GM12865 (cell line): ENCODE measurements at regions not wholly inside any gene's neighbourhood (a gene's known extent, or its start where the extent isn't known, plus 50 kb on each side); places are given as distances from the start of the nearest gene placed in this dataset.

Experiments
- DNase-seq: peaks from one replicate; pipeline ENCODE4 v3.0.0; 2010; ENCODE audit warnings: low read depth
- H3K4me3 ChIP-seq: 2 replicates; pipeline ENCODE4 v1.5.1; 2011; ENCODE audit warnings: mild to moderate bottlenecking, low read depth, low read length, control low read depth
- TF ChIP-seq, protein P1 (sequence below): IDR thresholded peaks from 2 replicates; pipeline ENCODE4 v1.5.1; 2011; ENCODE audit warnings: low read length, control low read depth, low read depth, inconsistent platforms; ENCODE audit not compliant: insufficient read depth; ENCODE audit errors: missing control alignments

GRCh38 chr2:60371219-60371618 lies 182.2 kb downstream of the BCL11A start:
- DNase-seq = no peak
- no peak overlapping the region for H3K4me3 ChIP-seq
- TF ChIP-seq, protein P1, sequence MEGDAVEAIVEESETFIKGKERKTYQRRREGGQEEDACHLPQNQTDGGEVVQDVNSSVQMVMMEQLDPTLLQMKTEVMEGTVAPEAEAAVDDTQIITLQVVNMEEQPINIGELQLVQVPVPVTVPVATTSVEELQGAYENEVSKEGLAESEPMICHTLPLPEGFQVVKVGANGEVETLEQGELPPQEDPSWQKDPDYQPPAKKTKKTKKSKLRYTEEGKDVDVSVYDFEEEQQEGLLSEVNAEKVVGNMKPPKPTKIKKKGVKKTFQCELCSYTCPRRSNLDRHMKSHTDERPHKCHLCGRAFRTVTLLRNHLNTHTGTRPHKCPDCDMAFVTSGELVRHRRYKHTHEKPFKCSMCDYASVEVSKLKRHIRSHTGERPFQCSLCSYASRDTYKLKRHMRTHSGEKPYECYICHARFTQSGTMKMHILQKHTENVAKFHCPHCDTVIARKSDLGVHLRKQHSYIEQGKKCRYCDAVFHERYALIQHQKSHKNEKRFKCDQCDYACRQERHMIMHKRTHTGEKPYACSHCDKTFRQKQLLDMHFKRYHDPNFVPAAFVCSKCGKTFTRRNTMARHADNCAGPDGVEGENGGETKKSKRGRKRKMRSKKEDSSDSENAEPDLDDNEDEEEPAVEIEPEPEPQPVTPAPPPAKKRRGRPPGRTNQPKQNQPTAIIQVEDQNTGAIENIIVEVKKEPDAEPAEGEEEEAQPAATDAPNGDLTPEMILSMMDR = no peak

GRCh38 chr2:60370814-60371213 lies 182.6 kb downstream of the BCL11A start:
- no peak overlapping the region for H3K4me3 ChIP-seq
- TF ChIP-seq, protein P1 = no peak
- DNase-seq = no peak

GRCh38 chr2:60368456-60368855 lies 185.0 kb downstream of the BCL11A start:
- TF ChIP-seq, protein P1 = no peak
- H3K4me3 ChIP-seq = no peak overlapping the region
- no peak for DNase-seq

DNA sequence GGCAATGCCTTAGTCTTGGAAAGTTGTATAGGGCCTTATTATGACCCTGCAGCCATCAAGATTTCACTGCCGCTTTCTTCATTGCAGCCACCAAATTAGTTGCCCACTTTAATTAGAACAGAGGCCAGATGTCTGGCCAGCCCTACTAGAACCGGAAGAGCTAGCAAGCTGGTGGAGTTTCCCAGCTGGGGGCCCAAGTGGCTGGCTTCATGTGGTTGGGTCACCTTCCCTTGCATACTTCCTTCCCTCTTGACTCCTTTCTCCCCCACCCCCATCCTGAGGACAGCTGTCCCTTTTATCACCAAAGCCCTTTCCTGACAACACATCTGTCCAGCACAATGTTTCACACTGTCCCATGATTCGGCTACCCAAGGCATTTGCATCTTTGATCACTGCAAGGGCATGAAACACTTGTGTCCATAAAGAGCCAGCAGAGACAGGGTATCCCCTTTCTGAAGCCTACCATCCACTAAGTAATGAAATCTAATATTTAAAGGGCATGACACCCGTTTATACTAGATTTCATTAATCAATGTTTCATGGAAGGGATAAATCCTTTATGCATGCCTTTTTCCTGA lies 187.2 kb downstream of the BCL11A start:
- TF ChIP-seq, protein P1 = no peak
- H3K4me3 ChIP-seq = no peak overlapping the region
- DNase-seq = peak; percentile 66

DNA sequence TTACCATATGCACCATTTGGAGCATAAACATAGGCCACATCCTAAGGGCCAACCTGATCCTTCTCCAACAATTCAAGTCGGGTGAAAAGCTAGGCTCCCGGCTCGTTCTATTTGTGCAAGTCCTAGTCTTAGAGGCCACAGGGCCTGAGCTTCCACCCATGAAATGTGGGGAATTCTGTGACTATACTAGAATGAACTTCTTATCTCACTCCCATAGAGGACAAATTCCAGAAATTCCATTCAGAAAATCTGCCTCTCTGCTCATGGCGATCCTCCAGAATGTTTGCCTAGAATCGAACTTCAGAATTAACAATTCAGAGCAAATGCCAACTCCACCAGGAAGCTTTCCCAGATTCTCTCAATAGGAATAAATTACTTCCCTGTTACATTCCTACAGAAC lies 187.9 kb downstream of the BCL11A start:
- TF ChIP-seq, protein P1 = no peak
- H3K4me3 ChIP-seq = no peak overlapping the region
- DNase-seq = no peak

DNA sequence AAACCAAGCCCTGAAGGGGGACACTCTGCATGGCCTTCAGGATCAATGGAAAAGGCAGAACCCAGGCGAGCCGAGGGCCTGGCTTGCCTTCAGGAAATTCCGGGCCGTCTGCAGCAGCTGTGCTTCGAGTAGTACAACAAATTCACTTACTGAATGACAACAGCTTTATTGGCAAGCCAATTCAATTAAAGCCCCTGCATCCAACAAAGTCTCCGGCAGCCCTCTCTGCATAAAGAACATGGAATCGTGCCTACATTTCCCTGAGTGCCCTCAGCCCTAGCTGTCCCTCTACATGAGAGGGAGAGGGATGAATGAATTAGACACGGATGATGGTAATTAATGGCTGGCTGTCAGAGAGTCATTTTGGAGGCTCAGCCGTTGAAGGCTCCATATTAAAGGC lies 189.0 kb downstream of the BCL11A start:
- TF ChIP-seq, protein P1 = no peak
- H3K4me3 ChIP-seq = no peak overlapping the region
- no peak for DNase-seq

DNA sequence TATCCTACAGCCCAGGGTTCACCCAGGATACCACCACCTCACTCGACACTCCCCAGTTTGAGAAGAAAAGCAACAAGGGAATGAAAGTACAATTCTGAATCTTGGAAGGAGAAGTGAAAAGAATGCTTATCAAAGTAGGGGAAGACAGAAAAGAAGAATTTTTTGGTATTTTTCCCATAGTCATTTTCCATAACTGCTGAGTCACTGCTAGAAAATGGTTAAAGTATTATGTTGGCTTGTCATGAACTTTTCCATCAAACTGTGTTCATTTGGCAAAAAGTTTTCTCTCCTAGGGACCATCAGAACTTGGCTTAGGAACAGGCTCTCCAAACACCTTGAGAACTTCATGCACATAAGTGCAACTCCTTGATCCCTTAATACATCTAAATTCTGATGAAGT lies 192.0 kb downstream of the BCL11A start:
- TF ChIP-seq, protein P1 = no peak
- no peak for DNase-seq
- no peak overlapping the region for H3K4me3 ChIP-seq
